GM23338 (cell line): ENCODE measurements at regions not wholly inside any gene's neighbourhood (a gene's known extent, or its start where the extent isn't known, plus 50 kb on each side); places are given as distances from the start of the nearest gene placed in this dataset.

Experiments used
- ATAC-seq: fragments of 200-7000 bp; cut with Tn5 transposase; 3 replicates; pipeline ENCODE4 v1.9.1; 2020
- DNase-seq: peaks from one replicate; pipeline ENCODE4 v3.0.0-alpha.2; 2015; ENCODE audit warnings: low spot score
- H2AFZ ChIP-seq: fragments of 200-600 bp; sonication (generic); 2 replicates; pipeline ENCODE4 v1.8.0; 2016; ENCODE audit warnings: antibody characterized with exemption, mild to moderate bottlenecking, moderate library complexity
- H3F3A ChIP-seq: fragments of 200-600 bp; sonication (generic); replicated peaks from 2 replicates; pipeline ENCODE4 v1.8.0; 2017; ENCODE audit warnings: antibody characterized with exemption, mixed run types, low read depth
- H3K27ac ChIP-seq: fragments of 200-600 bp; sonication (generic); 2 replicates; pipeline ENCODE4 v1.6.1; 2016; ENCODE audit warnings: low read depth
- H3K27me3 ChIP-seq: fragments of 200-600 bp; sonication (generic); 2 replicates; pipeline ENCODE4 v1.8.0; 2016; ENCODE audit warnings: mild to moderate bottlenecking, mixed run types, moderate library complexity; ENCODE audit not compliant: insufficient read depth
- H3K36me3 ChIP-seq: fragments of 200-600 bp; sonication (generic); 2 replicates; pipeline ENCODE4 v1.8.0; 2016; ENCODE audit warnings: mild to moderate bottlenecking; ENCODE audit not compliant: insufficient read depth
- H3K4me1 ChIP-seq: fragments of 200-600 bp; sonication (generic); 2 replicates; pipeline ENCODE4 v1.8.0; 2016; ENCODE audit warnings: mild to moderate bottlenecking, moderate library complexity; ENCODE audit not compliant: insufficient read depth
- H3K4me2 ChIP-seq: fragments of 200-600 bp; sonication (generic); 2 replicates; pipeline ENCODE4 v1.7.1; 2017; ENCODE audit warnings: mixed run types
- H3K4me3 ChIP-seq: fragments of 200-600 bp; sonication (generic); 2 replicates; pipeline ENCODE4 v1.6.1; 2016; ENCODE audit warnings: mixed run types
- H3K79me2 ChIP-seq: fragments of 200-600 bp; sonication (generic); replicated peaks from 2 replicates; pipeline ENCODE4 v1.8.0; 2017; ENCODE audit warnings: mild to moderate bottlenecking; ENCODE audit not compliant: insufficient read depth
- H3K9me2 ChIP-seq: fragments of 200-600 bp; sonication (generic); 2 replicates; pipeline ENCODE4 v1.8.0; 2017; ENCODE audit not compliant: insufficient read depth
- H4K20me1 ChIP-seq: fragments of 200-600 bp; sonication (generic); replicated peaks from 2 replicates; pipeline ENCODE4 v1.8.0; 2017; ENCODE audit warnings: mild to moderate bottlenecking; ENCODE audit not compliant: insufficient read depth
- H3K27ac Mint-ChIP-seq: 2 replicates; pipeline ENCODE4 v1.8.0; 2020; ENCODE audit warnings: inconsistent platforms, mild to moderate bottlenecking, moderate library complexity, mixed read lengths
- H3K27me3 Mint-ChIP-seq: 3 replicates; pipeline ENCODE4 v1.8.0; 2022; ENCODE audit warnings: low read depth, mild to moderate bottlenecking, moderate library complexity, mixed read lengths, inconsistent platforms; ENCODE audit not compliant: insufficient read depth, poor library complexity
- H3K36me3 Mint-ChIP-seq: 3 replicates; pipeline ENCODE4 v1.8.0; 2021; ENCODE audit warnings: low read depth, mild to moderate bottlenecking, inconsistent platforms, moderate library complexity, mixed read lengths
- H3K4me1 Mint-ChIP-seq: 3 replicates; pipeline ENCODE4 v1.8.0; 2020; ENCODE audit warnings: mild to moderate bottlenecking, inconsistent platforms, mixed read lengths
- H3K4me3 Mint-ChIP-seq: 3 replicates; pipeline ENCODE4 v1.8.0; 2021; ENCODE audit warnings: moderate library complexity, mild to moderate bottlenecking, inconsistent platforms, mixed read lengths
- H3K9me3 Mint-ChIP-seq: 3 replicates; pipeline ENCODE4 v1.8.0; 2020; ENCODE audit warnings: moderate library complexity, mild to moderate bottlenecking, inconsistent platforms, mixed read lengths
- CTCF ChIP-seq, 2 experiments: fragments of 200-600 bp in 1 of 2; sonication (generic) in 1 of 2; conservative IDR thresholded peaks; 2 replicates each; pipeline versions ENCODE4 v1.5.1 to v1.6.1; 2016 to 2017; ENCODE audit warnings: antibody characterized with exemption in 2 of 2, low read depth in 2 of 2, mild to moderate bottlenecking in 2 of 2, moderate library complexity in 1 of 2
- EZH2 ChIP-seq: fragments of 200-600 bp; sonication (generic); IDR thresholded peaks from one replicate; pipeline ENCODE4 v1.8.0; 2017; ENCODE audit warnings: antibody characterized with exemption, mild to moderate bottlenecking, low read depth; ENCODE audit not compliant: unreplicated experiment
- EZH2phosphoT487 ChIP-seq: fragments of 200-600 bp; sonication (generic); IDR thresholded peaks from one replicate; pipeline ENCODE4 v1.8.1; 2018; ENCODE audit warnings: antibody characterized with exemption; ENCODE audit not compliant: unreplicated experiment
- JUNB ChIP-seq: IDR thresholded peaks from one replicate; pipeline ENCODE4 v1.6.1; 2016; ENCODE audit warnings: antibody characterized with exemption; ENCODE audit not compliant: unreplicated experiment
- NANOG ChIP-seq: IDR thresholded peaks from 2 replicates; pipeline ENCODE4 v1.6.1; 2016; ENCODE audit warnings: antibody characterized with exemption, borderline replicate concordance
- POLR2AphosphoS5 ChIP-seq: IDR thresholded peaks from 2 replicates; pipeline ENCODE4 v1.6.1; 2016; ENCODE audit warnings: antibody characterized with exemption, low read depth
- ZNF114 ChIP-seq: fragments of 250-450 bp; sonication (Bioruptor Pico); IDR thresholded peaks from 2 replicates; pipeline ENCODE4 v1.5.0; 2020; ENCODE audit warnings: mild to moderate bottlenecking, moderate library complexity
- ZNF462 ChIP-seq: fragments of 250-450 bp; sonication (Bioruptor Pico); IDR thresholded peaks from 2 replicates; pipeline ENCODE4 v1.5.0; 2020; ENCODE audit warnings: mild to moderate bottlenecking, moderate library complexity
- TF ChIP-seq, protein P1 (sequence below): IDR thresholded peaks from one replicate; pipeline ENCODE4 v1.6.1; 2018; ENCODE audit warnings: antibody characterized with exemption; ENCODE audit not compliant: unreplicated experiment

GRCh38 chr9:78422309-78422708, 125.4 kb downstream of the PSAT1 start:
- Histone ChIP-seq H3K27ac (no peak overlapping the region), H3K79me2 (no peaks in the 10 kb centered on the region), H3K36me3 (no peaks in the 10 kb centered on the region; the same call in 1 of the 2 replicates), H3K27me3 (no peaks in the 10 kb centered on the region), H3K4me1 (0 out of 2 replicates have a peak, but pooled peaks cover 3% of the 10 kb centered on the region), H3K4me3 (no peak overlapping the region), H3K4me2 (no peak overlapping the region), H4K20me1 (peaks cover 3% of the 10 kb centered on the region; the same call in 1 of the 2 replicates), H2AFZ (no peak overlapping the region), H3K9me2 (no peaks in the 10 kb centered on the region), H3F3A (no peaks in the 10 kb centered on the region)
- ATAC-seq (no peak), DNase-seq (no peak)
- TF ChIP-seq EZH2phosphoT487 (no peak), CTCF (conservative IDR thresholded peaks at IDR 0.05; ENCODE audit: low read depth in 2 of 2) (no peak), NANOG (no peak)
- H3K9me3 Mint-ChIP-seq, result no peaks in the 10 kb centered on the region
- no peak overlapping the region for H3K27ac Mint-ChIP-seq
- H3K4me1 Mint-ChIP-seq, result peaks cover 3% of the 10 kb centered on the region; the same call in 2 of the 3 replicates
- no peaks in the 10 kb centered on the region for H3K27me3 Mint-ChIP-seq
- no peak overlapping the region for H3K4me3 Mint-ChIP-seq
- H3K36me3 Mint-ChIP-seq, result 0 out of 3 replicates have a peak, but pooled peaks cover 4% of the 10 kb centered on the region

DNA sequence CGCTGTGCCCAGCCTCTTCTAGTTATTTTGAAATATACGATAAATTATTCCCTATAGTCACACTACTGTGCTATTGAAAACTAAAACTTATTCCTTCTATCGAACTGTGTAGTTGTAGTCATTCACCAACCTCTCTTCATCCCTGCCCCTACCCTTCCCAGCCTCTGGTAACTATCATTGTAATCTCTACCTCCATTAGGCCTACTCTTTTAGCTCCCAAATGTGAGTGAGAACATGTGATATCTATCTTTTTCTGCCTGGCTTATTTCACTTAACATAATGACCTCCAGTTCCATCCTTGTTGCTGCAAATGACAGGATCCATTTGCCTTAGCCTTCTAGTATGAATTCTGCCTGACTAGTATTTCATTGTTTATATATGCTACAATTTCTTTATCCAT, 127.4 kb downstream of the PSAT1 start:
- H3K4me1 Mint-ChIP-seq, result peaks cover 2% of the 10 kb centered on the region; the same call in 1 of the 3 replicates
- Histone ChIP-seq H3K36me3 (no peaks in the 10 kb centered on the region; the same call in 1 of the 2 replicates), H3K9me2 (no peaks in the 10 kb centered on the region), H3K79me2 (no peaks in the 10 kb centered on the region), H3K27ac (no peak overlapping the region), H3K4me3 (no peak overlapping the region), H3F3A (no peaks in the 10 kb centered on the region), H4K20me1 (no peaks in the 10 kb centered on the region), H3K27me3 (no peaks in the 10 kb centered on the region), H2AFZ (no peak overlapping the region), H3K4me2 (no peak overlapping the region), H3K4me1 (no peaks in the 10 kb centered on the region)
- H3K27me3 Mint-ChIP-seq, result no peaks in the 10 kb centered on the region
- no peak overlapping the region for H3K4me3 Mint-ChIP-seq
- no peak for TF ChIP-seq POLR2AphosphoS5
- TF ChIP-seq ZNF462 (CRISPR knock-in tag), result no peak
- TF ChIP-seq, protein P1, sequence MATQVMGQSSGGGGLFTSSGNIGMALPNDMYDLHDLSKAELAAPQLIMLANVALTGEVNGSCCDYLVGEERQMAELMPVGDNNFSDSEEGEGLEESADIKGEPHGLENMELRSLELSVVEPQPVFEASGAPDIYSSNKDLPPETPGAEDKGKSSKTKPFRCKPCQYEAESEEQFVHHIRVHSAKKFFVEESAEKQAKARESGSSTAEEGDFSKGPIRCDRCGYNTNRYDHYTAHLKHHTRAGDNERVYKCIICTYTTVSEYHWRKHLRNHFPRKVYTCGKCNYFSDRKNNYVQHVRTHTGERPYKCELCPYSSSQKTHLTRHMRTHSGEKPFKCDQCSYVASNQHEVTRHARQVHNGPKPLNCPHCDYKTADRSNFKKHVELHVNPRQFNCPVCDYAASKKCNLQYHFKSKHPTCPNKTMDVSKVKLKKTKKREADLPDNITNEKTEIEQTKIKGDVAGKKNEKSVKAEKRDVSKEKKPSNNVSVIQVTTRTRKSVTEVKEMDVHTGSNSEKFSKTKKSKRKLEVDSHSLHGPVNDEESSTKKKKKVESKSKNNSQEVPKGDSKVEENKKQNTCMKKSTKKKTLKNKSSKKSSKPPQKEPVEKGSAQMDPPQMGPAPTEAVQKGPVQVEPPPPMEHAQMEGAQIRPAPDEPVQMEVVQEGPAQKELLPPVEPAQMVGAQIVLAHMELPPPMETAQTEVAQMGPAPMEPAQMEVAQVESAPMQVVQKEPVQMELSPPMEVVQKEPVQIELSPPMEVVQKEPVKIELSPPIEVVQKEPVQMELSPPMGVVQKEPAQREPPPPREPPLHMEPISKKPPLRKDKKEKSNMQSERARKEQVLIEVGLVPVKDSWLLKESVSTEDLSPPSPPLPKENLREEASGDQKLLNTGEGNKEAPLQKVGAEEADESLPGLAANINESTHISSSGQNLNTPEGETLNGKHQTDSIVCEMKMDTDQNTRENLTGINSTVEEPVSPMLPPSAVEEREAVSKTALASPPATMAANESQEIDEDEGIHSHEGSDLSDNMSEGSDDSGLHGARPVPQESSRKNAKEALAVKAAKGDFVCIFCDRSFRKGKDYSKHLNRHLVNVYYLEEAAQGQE, result no peak
- no peak for TF ChIP-seq ZNF114 (CRISPR knock-in tag)
- no peak for TF ChIP-seq EZH2phosphoT487
- no peak for TF ChIP-seq EZH2
- no peak for TF ChIP-seq JUNB
- peaks cover 7% of the 10 kb centered on the region; the same call in 2 of the 3 replicates for H3K9me3 Mint-ChIP-seq
- ATAC-seq, result no peak
- no peak for DNase-seq
- H3K27ac Mint-ChIP-seq, result no peak overlapping the region
- peaks cover 10% of the 10 kb centered on the region for H3K36me3 Mint-ChIP-seq
